SK-N-MC (cell line): ENCODE measurements at regions not wholly inside any gene's neighbourhood (a gene's known extent, or its start where the extent isn't known, plus 50 kb on each side); places are given as distances from the start of the nearest gene placed in this dataset.

ENCODE experiments used
- DNase-seq: peaks from one replicate; pipeline ENCODE4 v3.0.0-alpha.2; 2011; ENCODE audit warnings: low read depth, low spot score
- H3K27ac ChIP-seq: fragments of 200-600 bp; sonication (generic); 2 replicates; pipeline ENCODE4 v1.5.1; 2016; ENCODE audit warnings: mixed run types
- H3K36me3 ChIP-seq: fragments of 200-600 bp; sonication (generic); 2 replicates; pipeline ENCODE4 v1.6.1; 2017; ENCODE audit warnings: antibody characterized with exemption, low read length, mixed read lengths; ENCODE audit not compliant: insufficient read depth
- H3K4me3 ChIP-seq: fragments of 200-600 bp; sonication (generic); 2 replicates; pipeline ENCODE4 v1.5.1; 2016
- H3K9ac ChIP-seq: fragments of 200-600 bp; sonication (generic); 2 replicates; pipeline ENCODE4 v1.8.0; 2017; ENCODE audit warnings: mixed run types, mixed read lengths; ENCODE audit not compliant: insufficient read length
- H3K9me3 ChIP-seq: fragments of 200-600 bp; sonication (generic); 2 replicates; pipeline ENCODE4 v1.6.1; 2017; ENCODE audit warnings: low read depth, mild to moderate bottlenecking, antibody characterized with exemption, low read length, moderate library complexity, mixed read lengths
- EZH2 ChIP-seq: fragments of 200-600 bp; sonication (generic); IDR thresholded peaks from one replicate; pipeline ENCODE4 v1.6.1; 2017; ENCODE audit warnings: antibody characterized with exemption
- FOXP2 ChIP-seq: optimal IDR thresholded peaks from 2 replicates; pipeline ENCODE3; 2011; ENCODE audit warnings: mild to moderate bottlenecking, moderate library complexity; ENCODE audit not compliant: insufficient read depth; ENCODE audit errors: extremely low read length, control extremely low read depth
- POLR2AphosphoS5 ChIP-seq: IDR thresholded peaks from 2 replicates; pipeline ENCODE4 v1.6.1; 2012; ENCODE audit warnings: mild to moderate bottlenecking, low read depth, low read length, borderline replicate concordance

DNA sequence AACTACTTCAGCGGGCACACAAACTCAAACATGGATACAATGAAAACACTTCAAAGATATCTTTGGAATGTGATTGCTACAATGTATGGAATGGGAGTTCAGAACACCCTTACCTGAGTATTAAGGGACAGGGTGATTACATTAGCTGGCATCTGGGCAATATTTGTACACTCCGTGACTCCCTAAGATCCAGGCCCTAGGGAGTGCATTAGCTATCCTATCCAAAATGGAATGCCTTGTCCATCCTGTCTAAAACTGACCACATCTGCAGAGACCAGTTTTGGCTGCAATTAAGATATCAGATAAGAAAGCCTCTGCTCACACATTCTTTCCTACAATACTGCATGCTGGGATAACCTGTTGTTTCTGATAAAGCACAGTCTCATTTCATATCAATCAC, 176.6 kb upstream of the EMCN start:
- H3K27ac ChIP-seq: no peak overlapping the region
- no peaks in the 10 kb centered on the region for H3K9me3 ChIP-seq
- TF ChIP-seq FOXP2: no peak
- TF ChIP-seq EZH2: no peak
- TF ChIP-seq POLR2AphosphoS5: no peak
- H3K9ac ChIP-seq: no peak overlapping the region
- DNase-seq: no peak
- no peak overlapping the region for H3K4me3 ChIP-seq
- no peaks in the 10 kb centered on the region for H3K36me3 ChIP-seq

DNA sequence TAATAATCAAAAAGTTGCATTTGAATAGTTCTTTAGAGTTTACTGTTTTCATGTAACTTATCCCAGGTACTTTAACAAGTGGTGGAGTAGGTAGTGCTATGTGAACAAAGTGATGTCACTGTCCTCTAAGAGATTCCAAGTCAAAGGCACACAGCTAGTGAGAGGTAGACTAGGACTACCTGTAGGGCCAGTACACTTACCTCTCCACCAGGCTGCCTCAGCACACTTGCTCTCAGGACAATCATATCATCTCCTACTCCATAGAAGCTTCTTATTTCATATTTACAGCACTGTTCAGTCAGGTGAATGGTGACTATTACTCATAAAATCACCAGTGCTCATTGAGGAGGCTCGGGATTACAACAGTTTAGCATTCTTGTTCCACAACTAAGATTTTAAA, 173.0 kb upstream of the EMCN start:
- Histone ChIP-seq H3K9ac (no peak overlapping the region), H3K36me3 (no peaks in the 10 kb centered on the region), H3K9me3 (no peaks in the 10 kb centered on the region), H3K27ac (no peak overlapping the region), H3K4me3 (no peak overlapping the region)
- DNase-seq: no peak
- no peak for TF ChIP-seq FOXP2
- TF ChIP-seq POLR2AphosphoS5: no peak
- TF ChIP-seq EZH2: no peak

DNA sequence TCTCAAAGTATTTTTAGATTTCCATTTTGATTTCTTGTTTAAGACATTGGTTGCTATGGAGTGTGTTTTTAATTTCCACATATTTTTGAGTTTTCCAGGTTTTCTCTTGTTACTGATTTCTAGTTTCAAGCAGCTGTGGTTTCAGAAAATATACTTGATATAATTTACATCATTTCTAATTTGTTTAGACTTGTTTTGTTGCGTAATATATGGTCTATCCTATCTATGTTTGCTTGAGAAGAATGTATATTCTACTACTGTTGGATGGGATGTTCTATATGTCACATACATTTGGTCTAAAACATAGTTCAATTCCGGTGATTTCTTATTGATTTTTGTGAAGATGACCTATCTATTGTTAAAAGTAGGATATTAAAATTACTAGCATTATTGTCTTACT, 170.5 kb upstream of the EMCN start:
- H3K4me3 ChIP-seq: no peak overlapping the region
- H3K9ac ChIP-seq: no peak overlapping the region
- H3K27ac ChIP-seq: no peak overlapping the region
- H3K9me3 ChIP-seq: no peaks in the 10 kb centered on the region
- DNase-seq: no peak
- no peaks in the 10 kb centered on the region for H3K36me3 ChIP-seq
- TF ChIP-seq EZH2 (no peak), FOXP2 (no peak), POLR2AphosphoS5 (no peak)

DNA sequence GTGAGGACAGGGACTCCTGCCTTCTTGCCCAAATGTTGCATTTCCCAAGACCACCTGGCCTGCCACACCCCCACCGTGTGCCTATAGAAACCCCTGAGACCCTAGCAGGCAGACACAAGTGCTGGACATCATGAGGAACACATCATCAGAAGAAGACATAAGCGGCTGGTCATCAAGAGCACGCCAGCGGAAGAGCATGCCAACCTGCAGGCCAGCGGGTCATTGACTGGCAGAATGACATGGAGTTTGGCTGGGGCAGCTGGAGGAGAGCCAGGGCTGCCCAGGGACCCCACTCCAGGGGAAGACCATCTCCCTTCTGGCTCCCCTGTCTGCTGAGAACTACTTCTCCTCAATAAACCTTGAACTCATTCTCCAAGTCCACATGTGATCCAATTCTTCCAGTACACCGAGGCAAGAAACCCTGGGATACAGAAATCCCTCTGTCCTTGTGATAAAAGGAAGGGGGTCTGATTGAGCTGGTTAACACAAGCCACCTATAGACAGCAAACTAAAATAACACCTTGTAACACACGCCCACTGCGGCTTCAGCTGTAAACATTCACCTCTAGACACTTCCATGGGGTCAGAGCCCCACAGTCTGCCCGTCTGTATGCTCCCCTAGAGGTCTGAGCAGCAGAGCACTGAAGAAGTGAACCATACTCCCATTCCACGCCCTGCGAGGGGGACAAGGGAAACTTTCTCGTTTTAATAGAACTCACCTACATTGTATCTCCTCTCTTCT, 164.8 kb upstream of the EMCN start:
- no peak overlapping the region for H3K4me3 ChIP-seq
- TF ChIP-seq POLR2AphosphoS5 (no peak), FOXP2 (no peak), EZH2 (no peak)
- no peak overlapping the region for H3K27ac ChIP-seq
- no peak for DNase-seq
- no peaks in the 10 kb centered on the region for H3K9me3 ChIP-seq
- H3K36me3 ChIP-seq: no peaks in the 10 kb centered on the region
- no peak overlapping the region for H3K9ac ChIP-seq

DNA sequence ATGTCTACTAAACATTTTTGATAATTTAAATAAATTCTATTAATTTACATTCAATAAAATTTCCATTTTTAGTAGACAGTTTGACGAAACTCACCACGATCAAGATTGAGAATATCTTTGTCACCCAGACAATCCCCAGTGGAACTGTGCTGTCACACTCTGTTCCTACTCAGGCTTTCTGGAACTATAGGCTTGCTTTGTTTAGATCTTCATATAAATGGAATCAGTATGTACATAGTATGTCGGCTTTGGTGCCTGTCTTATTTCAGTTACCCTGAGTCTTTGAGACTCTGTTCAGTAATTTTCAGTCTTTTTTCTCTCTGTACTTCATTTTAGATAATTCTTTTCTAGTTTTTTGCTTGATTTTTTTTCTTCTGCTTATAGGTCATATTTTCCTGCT, 163.5 kb upstream of the EMCN start:
- Histone ChIP-seq H3K9me3 (no peaks in the 10 kb centered on the region), H3K9ac (no peak overlapping the region), H3K4me3 (no peak overlapping the region), H3K36me3 (no peaks in the 10 kb centered on the region), H3K27ac (no peak overlapping the region)
- no peak for DNase-seq
- TF ChIP-seq EZH2: no peak
- TF ChIP-seq POLR2AphosphoS5: no peak
- TF ChIP-seq FOXP2: no peak

DNA sequence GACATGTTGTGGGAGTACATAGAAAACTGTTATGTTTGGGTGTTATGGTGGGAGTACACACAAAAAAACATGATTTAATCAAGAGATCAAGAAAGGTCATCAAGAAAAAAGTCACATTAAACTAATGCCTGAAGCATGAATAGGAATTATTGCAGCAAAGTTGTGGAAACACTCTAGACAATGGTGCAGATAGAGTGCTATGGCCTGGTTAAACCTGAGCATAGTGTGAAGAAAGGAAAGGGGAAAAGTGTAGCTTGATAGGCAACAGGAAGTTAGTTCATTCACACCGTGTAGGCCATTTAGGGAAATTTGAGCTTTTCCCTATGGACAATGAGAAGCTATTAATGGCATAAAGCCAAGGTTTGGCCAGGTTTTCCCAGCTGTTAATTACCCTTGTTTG, 162.1 kb upstream of the EMCN start:
- no peaks in the 10 kb centered on the region for H3K36me3 ChIP-seq
- DNase-seq: no peak
- H3K4me3 ChIP-seq: no peak overlapping the region
- H3K9ac ChIP-seq: no peak overlapping the region
- H3K9me3 ChIP-seq: no peaks in the 10 kb centered on the region
- TF ChIP-seq EZH2 (no peak), FOXP2 (no peak), POLR2AphosphoS5 (no peak)
- H3K27ac ChIP-seq: no peak overlapping the region

DNA sequence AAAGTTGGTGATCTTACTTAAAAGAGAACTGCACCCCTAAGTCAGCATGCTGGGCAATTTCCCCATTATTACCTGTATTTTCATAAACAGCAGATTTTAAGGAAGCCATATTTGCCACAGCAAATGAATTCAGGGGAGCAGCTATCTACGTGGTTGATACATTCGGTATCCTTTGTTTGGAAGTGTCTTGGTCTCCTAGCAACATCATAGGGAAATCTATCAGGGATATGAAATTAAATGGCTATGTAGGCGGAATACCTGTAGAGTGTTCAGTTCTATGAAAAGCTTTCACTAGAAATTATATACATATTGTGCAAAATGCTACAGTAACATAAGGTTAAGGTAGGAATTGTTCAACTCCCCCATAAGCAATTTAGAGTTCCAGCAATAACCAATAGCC, 157.2 kb upstream of the EMCN start:
- no peak overlapping the region for H3K9ac ChIP-seq
- no peaks in the 10 kb centered on the region for H3K36me3 ChIP-seq
- H3K9me3 ChIP-seq: no peaks in the 10 kb centered on the region
- H3K27ac ChIP-seq: no peak overlapping the region
- no peak for TF ChIP-seq EZH2
- no peak for TF ChIP-seq POLR2AphosphoS5
- no peak for TF ChIP-seq FOXP2
- DNase-seq: no peak
- no peak overlapping the region for H3K4me3 ChIP-seq

DNA sequence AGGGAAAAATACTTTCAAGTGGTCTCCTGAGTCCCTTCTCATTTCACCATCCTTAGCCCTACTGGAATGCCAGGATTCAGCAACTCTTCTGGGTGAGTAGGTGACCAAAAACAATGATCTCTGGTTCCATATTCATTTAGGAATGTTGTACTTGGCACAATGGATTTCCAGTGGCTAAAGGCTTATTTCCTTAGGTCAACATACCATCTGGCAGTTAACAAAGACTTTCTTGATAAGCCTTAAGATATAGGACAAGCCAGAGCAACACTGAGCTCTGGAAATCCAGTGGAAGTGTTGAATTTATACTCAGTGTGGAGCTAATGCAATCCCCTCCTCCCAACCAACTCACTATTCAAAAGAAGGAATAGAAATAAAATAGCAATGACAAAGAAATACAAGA, 139.4 kb upstream of the EMCN start:
- Histone ChIP-seq H3K27ac (no peak overlapping the region), H3K9ac (no peak overlapping the region), H3K4me3 (no peak overlapping the region), H3K9me3 (no peaks in the 10 kb centered on the region), H3K36me3 (no peaks in the 10 kb centered on the region)
- DNase-seq: no peak
- no peak for TF ChIP-seq EZH2
- no peak for TF ChIP-seq FOXP2
- no peak for TF ChIP-seq POLR2AphosphoS5
